OCI-LY3 (cell line): ENCODE measurements at regions not wholly inside any gene's neighbourhood (a gene's known extent, or its start where the extent isn't known, plus 50 kb on each side); places are given as distances from the start of the nearest gene placed in this dataset.
"Not testable (repeated sequence)": the region's sequence is repeated elsewhere in the genome, so short reads cannot be mapped to it uniquely, and the experiment has no call there.

ENCODE experiments used
- CTCF ChIP-seq: fragments of 200-600, 300-600 bp; sonication (generic); IDR thresholded peaks from 2 replicates; pipeline ENCODE4 v1.5.1; 2014; ENCODE audit warnings: antibody characterized with exemption, low read length, low read depth
- EZH2phosphoT487 ChIP-seq: fragments of 200-600 bp; shearing (Covaris generic); IDR thresholded peaks from 2 replicates; pipeline ENCODE4 v1.6.1; 2018; ENCODE audit warnings: antibody characterized with exemption, mixed run types, low read depth

GRCh38 chr6:51193163-51193562 is 374.5 kb downstream of the TFAP2B start:
- not testable (repeated sequence) for TF ChIP-seq CTCF, EZH2phosphoT487
